HCT116 (cell line): ENCODE measurements at regions not wholly inside any gene's neighbourhood (a gene's known extent, or its start where the extent isn't known, plus 50 kb on each side); places are given as distances from the start of the nearest gene placed in this dataset.

Experiments
- ATAC-seq: fragments of 200-7000 bp; cut with Tn5 transposase; 2 replicates; pipeline ENCODE4 v1.9.1; 2020; ENCODE audit warnings: mild to moderate bottlenecking, moderate library complexity
- BruUV-seq: library from RNA; stranded (reverse); fragments of 400-500 nt; replicated peaks from 2 replicates; lab custom pipeline; 2021; lab: Mats Ljungman, UMichigan
- CTCF ChIA-PET: fragments of 300-600 bp; sonication (Branson Sonifier 250); formaldehyde crosslinking; loops from one replicate; lab custom pipeline; 2021; ENCODE audit warnings: antibody characterized with exemption; lab: Charles Lee
- POLR2A ChIA-PET: fragments of 300-600, 350-600 bp; sonication (Branson Sonifier 250); formaldehyde crosslinking; loops from one replicate; lab custom pipeline; 2021; ENCODE audit warnings: antibody characterized with exemption; lab: Charles Lee
- RAD21 ChIA-PET, 2 experiments: fragments of 300-600 bp; sonication (Branson Sonifier 250); formaldehyde crosslinking; loops; one replicate each; lab custom pipeline; 2023; ENCODE audit warnings: low total read pairs in 2 of 2; ENCODE audit not compliant: uncharacterized antibody in 2 of 2, unreplicated experiment in 2 of 2, low non-redundant PET in 1 of 2; lab: Charles Lee
- DNase-seq: peaks from one replicate; pipeline ENCODE4 v3.0.0-alpha.2; 2010; ENCODE audit warnings: low read depth, low spot score
- H2AFZ ChIP-seq: fragments of 200-600 bp; shearing (Covaris generic), sonication (generic); 2 replicates; pipeline ENCODE4 v1.6.1; 2017; ENCODE audit warnings: low read depth, mixed run types, mixed read lengths, antibody characterized with exemption, low read length; ENCODE audit not compliant: poor library complexity, severe bottlenecking
- H3K27ac ChIP-seq: 2 replicates; pipeline ENCODE4 v1.5.1; 2012; ENCODE audit warnings: low read depth, low read length
- H3K27me3 ChIP-seq: fragments of 200-600 bp; sonication (generic); 2 replicates; pipeline ENCODE4 v1.6.1; 2016; ENCODE audit warnings: mixed run types, low read length, mixed read lengths; ENCODE audit not compliant: insufficient read depth
- H3K36me3 ChIP-seq, 2 experiments: fragments of 200-500 bp in 1 of 2; fragments of 200-600 bp in 1 of 2; sonication (Bioruptor generic) in 1 of 2; sonication (generic) in 1 of 2; 2 replicates each; pipeline versions ENCODE4 v1.5.1 to v1.6.1; 2014 to 2016; ENCODE audit warnings: low read length in 2 of 2, inconsistent platforms in 1 of 2, mixed read lengths in 1 of 2, mixed run types in 1 of 2; ENCODE audit not compliant: insufficient read depth in 2 of 2, control insufficient read depth in 1 of 2
- H3K4me1 ChIP-seq, 2 experiments: fragments of 200-600 bp in 1 of 2; sonication (generic) in 1 of 2; 2 replicates each; pipeline versions ENCODE4 v1.5.1 to v1.6.1; 2012 to 2017; ENCODE audit warnings: low read length in 2 of 2, inconsistent platforms in 1 of 2, mild to moderate bottlenecking in 1 of 2, mixed read lengths in 1 of 2, mixed run types in 1 of 2, moderate library complexity in 1 of 2; ENCODE audit not compliant: insufficient read depth in 2 of 2, control insufficient read depth in 1 of 2
- H3K4me2 ChIP-seq: fragments of 200-600 bp; sonication (generic); 2 replicates; pipeline ENCODE4 v1.6.1; 2017; ENCODE audit warnings: mixed run types, low read length, mixed read lengths
- H3K4me3 ChIP-seq, 2 experiments: fragments of 200-600 bp in 1 of 2; sonication (generic) in 1 of 2; replicated peaks in 1 of 2; 2 replicates each; pipeline ENCODE4 v1.5.1; 2011 to 2016; ENCODE audit warnings: low read length in 2 of 2, control low read depth in 1 of 2, low read depth in 1 of 2, mild to moderate bottlenecking in 1 of 2, mixed read lengths in 1 of 2, mixed run types in 1 of 2
- H3K79me2 ChIP-seq: fragments of 200-600 bp; sonication (generic); 2 replicates; pipeline ENCODE4 v1.6.1; 2017; ENCODE audit warnings: mild to moderate bottlenecking, mixed run types, low read length, moderate library complexity, mixed read lengths; ENCODE audit not compliant: insufficient read depth
- H3K9ac ChIP-seq: fragments of 200-600 bp; sonication (generic); 2 replicates; pipeline ENCODE4 v1.6.1; 2016; ENCODE audit warnings: low read length, mixed read lengths
- H3K9me2 ChIP-seq: fragments of 200-600 bp; sonication (generic), shearing (Covaris generic); 2 replicates; pipeline ENCODE4 v1.6.1; 2017; ENCODE audit warnings: mixed run types, mild to moderate bottlenecking, moderate library complexity; ENCODE audit not compliant: insufficient read depth
- H3K9me3 ChIP-seq, 2 experiments: fragments of 200-500 bp in 1 of 2; fragments of 200-600 bp in 1 of 2; sonication (Bioruptor generic) in 1 of 2; sonication (generic) in 1 of 2; 2 replicates each; pipeline ENCODE4 v1.6.1; 2014 to 2017; ENCODE audit warnings: low read length in 2 of 2, mixed read lengths in 2 of 2, inconsistent platforms in 1 of 2, low read depth in 1 of 2, mild to moderate bottlenecking in 1 of 2, mixed run types in 1 of 2, moderate library complexity in 1 of 2; ENCODE audit not compliant: control insufficient read depth in 1 of 2, insufficient read depth in 1 of 2
- H4K20me1 ChIP-seq: fragments of 200-600 bp; sonication (generic), shearing (Covaris generic); 2 replicates; pipeline ENCODE4 v1.6.1; 2017; ENCODE audit warnings: mixed run types, mild to moderate bottlenecking, moderate library complexity; ENCODE audit not compliant: insufficient read depth
- CBX3 ChIP-seq: IDR thresholded peaks from 2 replicates; pipeline ENCODE4 v1.6.1; 2012; ENCODE audit warnings: low read depth
- CEBPB ChIP-seq: IDR thresholded peaks from 2 replicates; pipeline ENCODE4 v1.6.1; 2012; ENCODE audit warnings: low read depth
- CTCF ChIP-seq, 3 experiments: fragments of 200-600 bp in 1 of 3; sonication (generic) in 1 of 3; IDR thresholded peaks in 2 of 3; conservative IDR thresholded peaks in 1 of 3; 2 replicates each; pipeline ENCODE4 v1.5.1; 2012 to 2017; ENCODE audit warnings: low read depth in 2 of 3, low read length in 2 of 3, antibody characterized with exemption in 1 of 3, borderline replicate concordance in 1 of 3, control low read depth in 1 of 3, mild to moderate bottlenecking in 1 of 3, mixed read lengths in 1 of 3, mixed run types in 1 of 3, moderate library complexity in 1 of 3; ENCODE audit not compliant: insufficient read depth in 1 of 3
- EZH2 ChIP-seq: fragments of 200-600 bp; sonication (generic); IDR thresholded peaks from 2 replicates; pipeline ENCODE4 v1.6.1; 2017; ENCODE audit warnings: antibody characterized with exemption, mixed run types
- JUND ChIP-seq: IDR thresholded peaks from 2 replicates; pipeline ENCODE4 v1.6.1; 2012
- POLR2AphosphoS5 ChIP-seq: IDR thresholded peaks from 2 replicates; pipeline ENCODE4 v1.6.1; 2011; ENCODE audit warnings: mild to moderate bottlenecking, low read depth, low read length, moderate library complexity
- RAD21 ChIP-seq: IDR thresholded peaks from 2 replicates; pipeline ENCODE4 v1.6.1; 2012; ENCODE audit warnings: low read depth, mild to moderate bottlenecking
- SIN3A ChIP-seq: IDR thresholded peaks from 2 replicates; pipeline ENCODE4 v1.6.1; 2012; ENCODE audit warnings: low read depth
- SP1 ChIP-seq: IDR thresholded peaks from 2 replicates; pipeline ENCODE4 v1.6.1; 2012; ENCODE audit warnings: low read depth
- SRF ChIP-seq: IDR thresholded peaks from 2 replicates; pipeline ENCODE4 v1.6.1; 2012; ENCODE audit warnings: low read depth
- TCF7L2 ChIP-seq: IDR thresholded peaks from 2 replicates; pipeline ENCODE4 v1.7.0; 2011; ENCODE audit warnings: borderline replicate concordance, inconsistent platforms; ENCODE audit not compliant: insufficient read depth, insufficient read length; ENCODE audit errors: extremely low read depth
- YY1 ChIP-seq: IDR thresholded peaks from 2 replicates; pipeline ENCODE4 v1.6.1; 2011; ENCODE audit warnings: low read length, low read depth, moderate library complexity, mild to moderate bottlenecking; ENCODE audit not compliant: insufficient replicate concordance; ENCODE audit errors: extremely low read depth
- ZFX ChIP-seq: fragments of 450-650 bp; IDR thresholded peaks from 2 replicates; pipeline ENCODE4 v1.6.1; 2017
- intact Hi-C: fragments of 100-400 bp; cut with micrococcal nuclease; formaldehyde crosslinking; loops from 2 replicates; pipeline ENCODE4 v1.10.0; 2022

- intact Hi-C loops, result loop anchor here (2.0 kb wide), 1 partner anchor 341 kb away; no protein-coding TSS in a partner anchor
- Histone ChIP-seq H3K27ac (no peak overlapping the region), H3K9me3 (peaks cover 0 to 5% of the 10 kb centered on the region in 2 experiments; a peak in 1 of 4 replicates), H3K9me2 (no peaks in the 10 kb centered on the region), H4K20me1 (no peaks in the 10 kb centered on the region), H3K36me3 (no peaks in the 10 kb centered on the region), H2AFZ (no peak overlapping the region), H3K27me3 (no peaks in the 10 kb centered on the region), H3K4me3 (no peak overlapping the region), H3K4me2 (no peak overlapping the region), H3K4me1 (peaks cover 0 to 4% of the 10 kb centered on the region in 2 experiments; a peak in 2 of 4 replicates), H3K79me2 (no peaks in the 10 kb centered on the region), H3K9ac (no peak overlapping the region)
- POLR2A ChIA-PET, result no interaction called here
- CTCF ChIA-PET, result interaction anchor here (0.9 to 1.5 kb wide), 7 partner anchors 8 to 339 kb away, joined by 3 to 9 read pairs (median 4); no protein-coding TSS in a partner anchor
- RAD21 ChIA-PET, result interaction anchor here in 1 of 2 experiments (0.6 to 0.8 kb wide), 2 partner anchors 70 to 1473 kb away, joined by 4 read pairs; no protein-coding TSS in a partner anchor
- peak; percentile 62 for DNase-seq
- peak; percentile 78 for ATAC-seq
- TF ChIP-seq RAD21, result peak; percentile 56
- no peak for TF ChIP-seq SP1
- TF ChIP-seq CTCF (IDR thresholded peaks at IDR 0.05 in 2 of 3, conservative IDR thresholded peaks at IDR 0.05 in 1 of 3; ENCODE audit: borderline replicate concordance in 1 of 3, insufficient read depth in 1 of 3, low read depth in 2 of 3, low read length in 2 of 3), result peak; percentile 48 to 77 (median 64); a peak in 5 of 6 replicates
- TF ChIP-seq TCF7L2, result no peak
- no TSS peak for BruUV-seq
Measured at GRCh38 chr13:95494082-95494681, 58.3 kb upstream of the CLDN10 start.

GRCh38 chr13:95496485-95496884, 56.0 kb upstream of the CLDN10 start:
- POLR2A ChIA-PET, result no interaction called here
- Histone ChIP-seq H3K79me2 (no peaks in the 10 kb centered on the region), H3K4me2 (no peak overlapping the region), H3K4me1 (peaks cover 0 to 4% of the 10 kb centered on the region in 2 experiments; a peak in 2 of 4 replicates), H4K20me1 (no peaks in the 10 kb centered on the region), H2AFZ (no peak overlapping the region), H3K9ac (no peak overlapping the region), H3K27me3 (no peaks in the 10 kb centered on the region), H3K36me3 (no peaks in the 10 kb centered on the region), H3K9me2 (no peaks in the 10 kb centered on the region), H3K4me3 (no peak overlapping the region), H3K27ac (no peak overlapping the region), H3K9me3 (peaks cover 0 to 5% of the 10 kb centered on the region in 2 experiments; a peak in 1 of 4 replicates)
- intact Hi-C loops, result no loop called here
- CTCF ChIA-PET, result no interaction called here
- ATAC-seq (no peak), DNase-seq (no peak)
- no TSS peak for BruUV-seq
- RAD21 ChIA-PET, result no interaction called here
- TF ChIP-seq ZFX (no peak), JUND (no peak), RAD21 (no peak), CEBPB (no peak), YY1 (no peak), SIN3A (no peak), POLR2AphosphoS5 (no peak), EZH2 (no peak), CTCF (IDR thresholded peaks at IDR 0.05 in 2 of 3, conservative IDR thresholded peaks at IDR 0.05 in 1 of 3; ENCODE audit: borderline replicate concordance in 1 of 3, insufficient read depth in 1 of 3, low read depth in 2 of 3, low read length in 2 of 3) (no peak), SRF (no peak), CBX3 (no peak)
